Chondrocyte (in vitro differentiated cells): ENCODE measurements at regions not wholly inside any gene's neighbourhood (a gene's known extent, or its start where the extent isn't known, plus 50 kb on each side); places are given as distances from the start of the nearest gene placed in this dataset.
"Not testable (repeated sequence)": the region's sequence is repeated elsewhere in the genome, so short reads cannot be mapped to it uniquely, and the experiment has no call there.

Experiments used
- DNase-seq: peaks from one replicate; pipeline ENCODE4 v3.0.0; 2021; ENCODE audit warnings: mixed read lengths, low spot score
- H3K27ac Mint-ChIP-seq: one replicate; pipeline ENCODE4 v1.8.0; 2021; ENCODE audit warnings: mild to moderate bottlenecking, moderate library complexity, mixed read lengths; ENCODE audit not compliant: unreplicated experiment
- H3K27me3 Mint-ChIP-seq: 2 replicates; pipeline ENCODE4 v1.8.0; 2021; ENCODE audit warnings: low read depth, mixed read lengths
- H3K36me3 Mint-ChIP-seq: 2 replicates; pipeline ENCODE4 v1.8.0; 2021; ENCODE audit warnings: low read depth, mixed read lengths
- H3K4me1 Mint-ChIP-seq: 2 replicates; pipeline ENCODE4 v1.8.0; 2021; ENCODE audit warnings: low read depth, mild to moderate bottlenecking, mixed read lengths
- H3K4me3 Mint-ChIP-seq: one replicate; pipeline ENCODE4 v1.8.0; 2021; ENCODE audit warnings: mild to moderate bottlenecking, moderate library complexity, mixed read lengths; ENCODE audit not compliant: unreplicated experiment
- H3K9me3 Mint-ChIP-seq: 2 replicates; pipeline ENCODE4 v1.8.0; 2021; ENCODE audit warnings: low read depth, mixed read lengths
- CTCF ChIP-seq: fragments of 200-600 bp; sonication (generic); IDR thresholded peaks from 2 replicates; pipeline ENCODE4 v1.5.0; 2021; ENCODE audit warnings: antibody characterized with exemption, mild to moderate bottlenecking, moderate library complexity

GRCh38 chr9:106179191-106179590, 484.9 kb downstream of the TMEM38B start:
- no peak for DNase-seq
- Mint-ChIP-seq H3K36me3 (no peaks in the 10 kb centered on the region), H3K9me3 (no peaks in the 10 kb centered on the region), H3K27me3 (no peaks in the 10 kb centered on the region), H3K4me3 (no peak overlapping the region), H3K27ac (no peak overlapping the region), H3K4me1 (no peaks in the 10 kb centered on the region)
- no peak for TF ChIP-seq CTCF

- not testable (repeated sequence) for H3K27me3 Mint-ChIP-seq, DNase-seq, H3K4me3 Mint-ChIP-seq, H3K36me3 Mint-ChIP-seq, H3K4me1 Mint-ChIP-seq, H3K27ac Mint-ChIP-seq
- H3K9me3 Mint-ChIP-seq, result peaks cover 39% of the 10 kb centered on the region
Measured at GRCh38 chr9:106203815-106204516, 509.6 kb downstream of the TMEM38B start.

DNA sequence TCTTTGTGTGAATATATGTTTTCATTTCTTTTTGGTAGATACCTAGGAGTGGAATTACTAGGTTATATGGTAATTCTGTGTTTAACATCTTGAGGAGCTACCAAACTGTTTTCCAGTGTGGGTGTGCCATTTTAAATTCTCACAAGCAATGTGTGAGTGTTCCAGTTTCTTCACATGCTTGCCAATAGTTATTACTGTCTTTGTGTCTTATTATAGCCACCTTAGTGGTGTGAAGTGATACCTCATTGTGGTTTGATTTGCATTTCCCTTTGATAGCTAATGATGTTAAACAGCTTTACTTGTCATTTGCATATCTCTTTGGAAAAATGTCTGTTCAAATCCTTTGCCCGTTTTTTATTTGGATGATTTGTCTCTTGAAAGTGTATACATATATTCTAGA, 513.0 kb downstream of the TMEM38B start:
- no peak for TF ChIP-seq CTCF
- no peak for DNase-seq

DNA sequence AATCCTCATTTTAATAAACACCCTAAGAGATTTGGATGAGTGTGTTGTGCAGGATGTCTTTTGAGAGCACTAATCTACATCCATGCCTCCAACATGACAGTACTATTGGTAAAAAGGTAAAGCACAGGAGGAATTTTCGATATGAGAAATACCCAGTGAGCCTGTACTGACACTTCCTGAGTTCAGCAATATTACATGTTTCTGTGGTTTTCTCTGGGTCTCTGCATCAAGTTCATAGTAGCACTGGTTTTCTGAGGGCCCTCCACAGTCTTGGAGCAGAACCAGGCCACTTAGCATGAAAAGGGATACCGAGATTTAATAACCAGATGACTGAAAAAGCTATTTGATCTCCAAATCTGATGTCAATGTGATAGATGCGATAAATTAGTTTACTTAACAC, 524.1 kb downstream of the TMEM38B start:
- no peak overlapping the region for H3K27ac Mint-ChIP-seq
- H3K9me3 Mint-ChIP-seq, result no peaks in the 10 kb centered on the region
- H3K4me3 Mint-ChIP-seq, result no peak overlapping the region
- peaks cover 4% of the 10 kb centered on the region for H3K4me1 Mint-ChIP-seq
- no peak for TF ChIP-seq CTCF
- no peaks in the 10 kb centered on the region for H3K36me3 Mint-ChIP-seq
- no peaks in the 10 kb centered on the region for H3K27me3 Mint-ChIP-seq
- no peak for DNase-seq

More for the DNA sequence above, 513.0 kb downstream of the TMEM38B start:
- H3K4me1 Mint-ChIP-seq, result no peaks in the 10 kb centered on the region
- peaks cover 26% of the 10 kb centered on the region for H3K9me3 Mint-ChIP-seq
- no peaks in the 10 kb centered on the region for H3K27me3 Mint-ChIP-seq
- H3K27ac Mint-ChIP-seq, result no peak overlapping the region
- H3K4me3 Mint-ChIP-seq, result no peak overlapping the region
- H3K36me3 Mint-ChIP-seq, result peaks cover 1% of the 10 kb centered on the region

DNA sequence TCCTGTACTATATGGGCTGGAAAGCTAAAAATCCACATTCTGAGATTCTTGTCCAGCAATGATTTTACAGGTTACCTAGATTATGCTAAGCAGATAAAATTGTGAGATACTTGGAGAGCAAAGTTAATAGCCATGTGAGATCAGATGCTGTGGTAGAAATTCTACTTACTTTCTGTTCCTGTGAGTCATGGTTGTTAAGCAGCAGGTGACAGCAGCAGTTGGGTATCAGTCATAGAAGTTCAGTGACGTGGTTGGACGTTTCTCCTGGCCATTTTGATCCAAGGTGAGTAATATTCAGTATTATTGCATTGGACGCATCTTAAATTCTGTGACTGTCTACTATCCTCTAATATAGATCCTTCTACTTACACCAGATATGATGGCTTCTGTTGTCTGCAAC, 524.5 kb downstream of the TMEM38B start:
- no peaks in the 10 kb centered on the region for H3K36me3 Mint-ChIP-seq
- peaks cover 4% of the 10 kb centered on the region for H3K4me1 Mint-ChIP-seq
- H3K27me3 Mint-ChIP-seq, result no peaks in the 10 kb centered on the region
- no peaks in the 10 kb centered on the region for H3K9me3 Mint-ChIP-seq
- no peak overlapping the region for H3K27ac Mint-ChIP-seq
- TF ChIP-seq CTCF, result no peak
- no peak for DNase-seq
- H3K4me3 Mint-ChIP-seq, result no peak overlapping the region

GRCh38 chr9:106220415-106220814, 526.1 kb downstream of the TMEM38B start:
- DNase-seq, result no peak
- Mint-ChIP-seq H3K27me3 (peaks cover 3% of the 10 kb centered on the region), H3K4me1 (peaks cover 4% of the 10 kb centered on the region), H3K27ac (no peak overlapping the region), H3K9me3 (no peaks in the 10 kb centered on the region), H3K4me3 (no peak overlapping the region), H3K36me3 (no peaks in the 10 kb centered on the region)
- TF ChIP-seq CTCF, result no peak
